Hepatocyte (in vitro differentiated cells): ENCODE measurements at regions not wholly inside any gene's neighbourhood (a gene's known extent, or its start where the extent isn't known, plus 50 kb on each side); places are given as distances from the start of the nearest gene placed in this dataset.

Experiments used
- EZH2 ChIP-seq: fragments of 200-600 bp; sonication (generic); IDR thresholded peaks from 2 replicates; pipeline ENCODE4 v1.6.1; 2016; ENCODE audit warnings: antibody characterized with exemption, mild to moderate bottlenecking, borderline replicate concordance
- EZH2phosphoT487 ChIP-seq: fragments of 200-600 bp; sonication (generic); IDR thresholded peaks from one replicate; pipeline ENCODE4 v1.6.1; 2018; ENCODE audit warnings: antibody characterized with exemption, mild to moderate bottlenecking, low read depth, moderate library complexity; ENCODE audit not compliant: unreplicated experiment, severe bottlenecking
- TF ChIP-seq, protein P1 (sequence below): fragments of 200-600 bp; sonication (generic); IDR thresholded peaks from 2 replicates; pipeline ENCODE4 v1.5.1; 2016; ENCODE audit warnings: antibody characterized with exemption, mild to moderate bottlenecking; ENCODE audit not compliant: poor library complexity

DNA sequence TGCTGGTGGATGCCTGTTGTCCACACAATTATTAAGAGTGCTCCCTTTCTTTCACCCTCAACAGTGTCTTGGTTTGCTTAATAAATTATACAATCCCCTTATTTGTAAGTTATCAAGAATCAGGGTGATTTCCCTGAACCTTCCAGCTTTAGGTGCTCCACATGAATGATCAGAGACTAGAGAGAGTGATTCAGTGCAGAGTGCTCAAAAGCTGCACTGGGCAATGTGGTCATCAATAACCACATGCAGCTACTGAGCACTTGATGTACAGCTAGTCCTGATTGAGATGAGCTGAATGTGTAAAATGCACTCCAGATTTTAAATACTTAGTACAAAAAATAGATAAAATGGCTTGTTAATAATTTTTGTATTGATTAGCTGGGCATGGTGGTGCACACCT is 76.8 kb upstream of the TRIO start:
- TF ChIP-seq, protein P1, sequence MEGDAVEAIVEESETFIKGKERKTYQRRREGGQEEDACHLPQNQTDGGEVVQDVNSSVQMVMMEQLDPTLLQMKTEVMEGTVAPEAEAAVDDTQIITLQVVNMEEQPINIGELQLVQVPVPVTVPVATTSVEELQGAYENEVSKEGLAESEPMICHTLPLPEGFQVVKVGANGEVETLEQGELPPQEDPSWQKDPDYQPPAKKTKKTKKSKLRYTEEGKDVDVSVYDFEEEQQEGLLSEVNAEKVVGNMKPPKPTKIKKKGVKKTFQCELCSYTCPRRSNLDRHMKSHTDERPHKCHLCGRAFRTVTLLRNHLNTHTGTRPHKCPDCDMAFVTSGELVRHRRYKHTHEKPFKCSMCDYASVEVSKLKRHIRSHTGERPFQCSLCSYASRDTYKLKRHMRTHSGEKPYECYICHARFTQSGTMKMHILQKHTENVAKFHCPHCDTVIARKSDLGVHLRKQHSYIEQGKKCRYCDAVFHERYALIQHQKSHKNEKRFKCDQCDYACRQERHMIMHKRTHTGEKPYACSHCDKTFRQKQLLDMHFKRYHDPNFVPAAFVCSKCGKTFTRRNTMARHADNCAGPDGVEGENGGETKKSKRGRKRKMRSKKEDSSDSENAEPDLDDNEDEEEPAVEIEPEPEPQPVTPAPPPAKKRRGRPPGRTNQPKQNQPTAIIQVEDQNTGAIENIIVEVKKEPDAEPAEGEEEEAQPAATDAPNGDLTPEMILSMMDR, result no peak
- TF ChIP-seq EZH2 (no peak), EZH2phosphoT487 (no peak)
